Stimulated activated CD4-positive, alpha-beta T cell treated with anti-CD3 and anti-CD28 coated beads, Interleukin-1b, Interleukin-23, amount 100 ng/mL, for 24 hours (primary cell): ENCODE measurements at regions not wholly inside any gene's neighbourhood (a gene's known extent, or its start where the extent isn't known, plus 50 kb on each side); places are given as distances from the start of the nearest gene placed in this dataset.
"Not testable (repeated sequence)": the region's sequence is repeated elsewhere in the genome, so short reads cannot be mapped to it uniquely, and the experiment has no call there.

Source experiments
- DNase-seq, 4 experiments: peaks; one replicate each; pipeline ENCODE4 v3.0.0-alpha.2; 2020; ENCODE audit warnings: low read depth in 4 of 4, low spot score in 1 of 4

DNA sequence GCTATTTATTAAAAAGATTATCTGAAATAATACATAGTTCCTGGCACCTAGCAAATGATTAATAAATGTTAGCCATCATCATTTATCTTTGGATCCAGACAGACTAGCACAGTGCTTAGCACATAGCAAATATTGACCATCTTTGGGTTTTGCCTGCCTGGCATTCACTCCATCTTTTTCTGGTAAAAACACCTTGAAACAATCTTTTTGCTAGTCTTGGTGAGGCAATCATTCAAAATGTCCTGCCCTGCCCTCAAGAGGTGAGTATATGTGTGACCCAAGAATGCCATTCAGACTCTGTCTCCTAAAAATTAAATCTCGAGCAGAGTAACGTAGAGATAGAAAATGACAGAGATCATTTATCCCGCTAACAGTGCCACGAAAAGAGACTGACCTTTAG lies 78.3 kb upstream of the ZNF280D start:
- DNase-seq: no peak

DNA sequence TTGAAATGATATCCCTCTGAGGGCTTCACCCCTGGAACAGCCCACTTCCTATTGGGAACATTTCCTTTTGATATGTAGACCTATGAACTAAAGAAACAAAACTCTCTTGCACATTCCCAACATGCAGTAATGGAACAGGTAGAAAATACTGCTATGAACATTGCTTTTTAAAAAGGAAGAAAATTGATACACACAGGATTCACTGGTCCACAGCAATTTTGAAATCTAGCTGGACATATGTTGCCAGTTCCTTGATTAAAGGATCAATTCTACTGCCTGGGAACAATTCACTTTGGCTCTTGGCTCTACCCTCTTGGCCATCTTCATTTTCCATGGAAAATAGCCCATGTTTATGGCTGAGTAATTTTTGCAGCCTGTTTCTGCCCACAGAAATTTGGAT lies 74.9 kb upstream of the ZNF280D start:
- no peak for DNase-seq

DNA sequence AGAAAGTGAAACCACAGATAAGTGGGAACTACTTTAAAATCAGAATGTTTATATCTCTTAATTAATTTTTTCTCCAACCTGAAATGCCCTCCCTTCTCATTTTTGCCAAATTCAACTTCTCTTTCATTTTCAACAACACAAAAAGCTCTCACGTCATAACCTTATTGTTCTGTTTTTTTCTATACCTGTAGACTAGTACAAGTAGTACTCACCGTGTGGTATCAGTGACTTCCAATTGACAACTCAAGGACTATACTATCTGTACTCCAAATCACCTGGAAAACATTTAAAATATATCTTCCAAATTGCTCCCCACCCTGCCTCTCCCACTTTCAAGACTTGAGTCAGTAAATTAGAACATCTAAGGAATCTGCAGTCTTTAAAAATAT lies 72.8 kb upstream of the ZNF280D start:
- DNase-seq: no peak

DNA sequence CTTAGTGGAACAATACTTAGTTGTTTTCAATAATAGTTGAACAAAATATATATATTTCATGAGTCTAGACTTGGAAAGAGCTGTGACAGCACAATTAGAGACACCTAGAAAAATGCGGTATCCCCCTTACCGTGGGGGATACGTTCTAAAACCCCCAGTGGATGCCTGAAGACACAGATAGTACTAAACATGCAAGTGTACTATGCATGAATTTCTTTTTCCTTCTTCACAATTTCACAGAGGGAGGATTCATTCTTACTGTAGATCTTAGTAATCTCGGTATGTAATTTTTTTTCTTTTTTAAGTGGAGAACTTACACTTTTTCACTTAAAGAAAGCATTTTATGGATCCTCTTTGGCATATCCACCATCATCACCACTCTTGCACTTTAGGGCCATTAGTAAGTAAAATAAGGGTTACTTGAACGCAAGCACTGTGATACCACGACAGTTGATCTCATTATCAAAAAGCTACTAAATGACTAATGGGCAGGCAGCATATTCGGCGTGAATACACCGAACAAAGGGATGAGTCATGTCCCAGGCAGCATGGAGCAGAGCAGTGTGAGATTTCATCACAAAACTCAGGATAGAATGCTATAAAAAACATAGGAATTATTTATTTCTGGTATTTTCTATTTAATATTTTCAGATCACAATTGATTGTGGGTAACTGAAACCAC lies 72.3 kb upstream of the ZNF280D start:
- peak in 1 of 4 experiments; percentile 11 for DNase-seq

DNA sequence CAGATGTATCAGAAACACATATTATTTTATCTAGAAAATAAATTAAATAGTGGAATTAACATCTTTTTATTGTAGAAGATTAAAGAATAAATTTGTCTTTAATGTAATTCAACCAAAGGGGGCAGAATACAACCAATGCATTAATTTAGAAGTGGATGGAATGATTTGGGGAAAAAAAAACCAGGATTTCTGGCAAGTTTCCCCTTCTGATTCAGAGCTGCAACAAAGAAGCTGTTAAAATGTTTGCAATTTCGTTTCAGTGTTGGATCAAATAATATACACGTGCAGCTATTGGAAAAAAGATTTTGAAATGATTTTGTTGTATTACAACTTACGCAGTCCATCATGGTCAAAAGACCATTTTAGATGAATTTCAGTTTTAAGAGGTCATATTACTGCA lies 71.6 kb upstream of the ZNF280D start:
- DNase-seq: no peak

DNA sequence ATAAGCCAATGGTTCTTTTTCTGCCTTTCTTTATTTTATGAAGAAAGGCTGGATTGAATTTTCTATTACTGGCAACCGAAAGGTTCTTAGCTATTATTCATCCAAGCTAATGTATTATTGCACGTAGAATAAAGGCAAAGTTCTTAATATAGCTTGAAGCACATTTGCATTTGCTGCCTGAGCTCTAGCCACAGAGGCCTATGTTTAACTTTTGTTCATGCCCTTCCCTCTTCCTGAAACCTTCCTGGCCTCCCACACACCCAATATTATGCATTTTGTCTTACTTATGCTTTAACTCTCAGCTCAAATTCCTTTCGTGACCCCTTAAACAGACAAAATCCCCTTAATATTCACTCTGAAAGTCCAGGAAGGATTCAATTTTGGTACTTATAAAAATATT lies 71.0 kb upstream of the ZNF280D start:
- DNase-seq: no peak

DNA sequence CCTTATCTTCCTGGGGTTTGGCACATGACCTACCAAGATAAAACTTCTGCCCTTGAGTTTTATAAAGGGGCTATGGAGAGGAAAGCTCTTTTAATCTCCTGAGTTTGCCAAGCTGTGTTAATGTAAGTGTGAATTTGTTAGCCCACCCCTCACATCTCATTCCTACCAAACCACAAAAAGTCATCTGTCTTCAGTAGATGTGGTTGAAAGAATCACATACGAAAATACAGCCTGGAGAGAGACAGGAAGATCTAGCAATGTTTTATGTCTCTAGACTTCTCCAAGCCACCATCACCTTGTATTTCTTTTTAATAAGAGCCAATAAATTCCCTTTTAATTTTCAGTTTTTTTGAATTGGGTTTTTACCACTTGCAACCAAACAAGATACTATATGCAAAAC lies 68.9 kb upstream of the ZNF280D start:
- DNase-seq: no peak

DNA sequence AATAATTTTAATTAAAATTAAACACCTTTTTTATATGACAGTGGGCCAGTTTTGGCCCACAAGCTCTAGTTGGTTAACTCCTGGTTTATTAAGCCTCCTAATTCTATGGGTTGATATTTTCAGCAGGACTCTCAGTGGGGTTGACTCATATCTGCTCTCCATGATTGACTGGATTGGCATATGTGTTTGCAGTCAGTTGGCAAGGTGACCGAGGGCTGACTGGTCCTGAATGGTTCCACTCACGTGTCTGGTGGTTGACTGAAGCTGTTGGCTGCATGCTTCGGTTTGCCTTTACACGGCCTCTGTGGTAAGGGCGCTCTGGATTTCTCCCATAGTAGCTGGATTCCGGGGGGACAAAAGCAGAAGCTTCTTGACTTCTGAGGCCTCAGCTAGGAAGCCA lies 65.3 kb upstream of the ZNF280D start:
- no peak for DNase-seq

DNA sequence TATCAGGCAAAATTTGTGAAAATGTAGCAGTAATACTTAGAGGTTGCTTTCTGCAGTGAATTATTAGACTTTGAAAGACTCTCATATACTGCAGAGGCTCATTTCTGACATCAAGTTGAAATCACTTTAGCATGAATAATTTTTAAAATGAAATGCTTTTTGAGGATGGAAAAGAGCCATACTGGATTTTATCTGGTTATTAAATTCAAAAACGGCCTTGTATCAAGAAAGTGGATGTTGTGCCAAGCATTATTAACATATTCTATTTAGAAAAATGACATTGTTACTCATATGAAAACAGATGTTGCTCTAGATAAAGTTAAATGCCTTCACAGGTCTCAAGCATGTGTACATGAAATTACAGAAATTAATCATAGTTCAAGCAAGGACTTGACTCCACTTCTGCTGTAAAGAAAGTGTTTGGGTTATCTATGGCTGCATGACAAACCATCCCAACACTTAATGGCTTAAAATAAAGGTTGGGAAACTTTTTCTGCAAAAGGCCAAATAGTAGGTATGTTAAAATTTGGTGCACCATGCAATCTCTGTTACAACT lies 64.5 kb upstream of the ZNF280D start:
- DNase-seq: no peak

DNA sequence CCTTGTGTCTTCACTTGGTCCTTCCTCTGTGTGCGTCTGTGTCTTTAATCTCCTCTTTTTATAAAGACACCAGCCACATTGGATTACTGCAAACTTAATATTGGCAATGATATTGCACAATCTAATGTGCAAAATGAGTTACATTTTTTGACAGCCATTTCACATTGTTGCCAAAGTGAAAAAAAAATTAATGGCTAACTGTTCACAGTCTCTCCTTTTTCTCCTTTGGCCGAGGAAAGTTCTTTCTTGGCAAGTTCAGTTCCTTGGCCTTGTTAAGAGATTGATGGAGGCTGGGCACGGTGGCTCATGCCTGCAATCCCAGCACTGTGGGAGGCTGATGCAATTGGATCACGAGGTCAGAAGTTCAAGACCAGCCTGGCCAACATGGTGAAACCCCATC lies 62.2 kb upstream of the ZNF280D start:
- no peak for DNase-seq

DNA sequence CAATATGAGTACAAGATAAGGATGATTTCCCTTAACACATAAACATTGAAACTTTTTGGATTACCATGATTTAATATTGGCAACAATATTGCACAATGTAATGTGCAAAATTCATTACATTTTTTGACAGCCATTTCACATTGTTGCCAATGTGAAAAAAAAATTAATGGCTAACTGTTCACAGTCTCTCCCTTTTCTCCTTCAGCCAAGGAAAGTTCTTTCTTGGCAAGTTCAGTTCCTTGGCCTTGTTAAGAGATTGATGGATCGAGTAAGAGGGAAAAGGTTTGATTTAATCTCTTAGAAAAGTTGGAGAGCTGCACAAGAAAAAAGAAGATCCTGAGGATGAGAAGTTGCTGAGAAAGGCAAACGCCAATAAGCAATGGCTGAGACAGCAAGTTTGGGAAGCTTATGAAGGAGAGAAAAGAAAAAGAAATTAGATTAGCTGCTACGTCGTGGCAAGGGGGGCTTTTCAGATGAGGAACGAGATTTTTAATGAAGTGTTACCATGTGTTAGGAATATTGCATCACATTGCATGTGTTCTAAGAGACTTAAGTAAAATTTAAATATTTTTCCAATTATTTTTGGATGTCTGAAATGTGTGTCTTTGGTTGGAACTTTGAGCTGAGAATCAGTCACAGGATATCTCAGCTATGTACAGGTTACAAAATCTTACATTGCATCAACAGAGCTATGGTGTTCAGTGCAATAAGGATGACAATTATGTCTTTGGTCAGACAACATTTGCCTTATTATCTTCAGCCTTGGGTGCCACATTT lies 61.4 kb upstream of the ZNF280D start:
- DNase-seq: no peak

DNA sequence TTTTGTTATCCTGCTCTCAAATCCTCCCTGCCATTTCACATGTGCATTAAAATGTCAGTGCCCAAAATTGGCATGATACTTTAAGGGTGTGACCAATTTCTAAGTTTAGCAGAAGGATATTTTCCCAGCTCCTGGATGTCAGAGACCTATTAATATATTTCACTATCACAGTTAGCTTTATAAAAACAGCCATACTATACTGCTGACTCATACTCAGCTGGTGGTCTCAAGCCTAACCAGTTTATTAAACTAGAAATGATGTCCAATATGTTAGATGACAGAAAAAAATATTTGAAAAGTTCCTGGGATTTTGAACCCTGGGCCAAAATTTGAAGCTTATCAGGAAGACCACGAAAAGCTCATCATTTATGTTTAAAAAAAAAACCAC lies 60.9 kb upstream of the ZNF280D start:
- no peak for DNase-seq

DNA sequence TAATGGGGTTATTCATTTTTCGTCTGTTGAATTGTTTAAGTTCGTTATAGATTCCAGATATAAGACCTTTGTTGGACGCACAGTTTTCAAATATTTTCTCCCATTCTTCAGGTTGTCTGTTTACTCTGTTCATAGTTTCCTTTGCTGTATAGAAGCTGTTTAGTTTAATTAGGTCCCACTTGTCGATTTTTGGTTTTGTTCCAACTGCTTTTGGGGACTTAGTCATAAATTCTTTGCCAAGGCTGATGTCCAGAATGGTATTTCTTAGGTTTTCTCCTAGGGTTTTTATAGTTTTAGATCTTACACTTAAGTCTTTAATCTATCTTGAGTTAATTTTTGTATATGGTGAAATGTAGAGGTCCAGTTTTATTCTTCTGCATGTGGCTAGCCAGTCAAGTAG lies 58.9 kb upstream of the ZNF280D start:
- DNase-seq: no peak

DNA sequence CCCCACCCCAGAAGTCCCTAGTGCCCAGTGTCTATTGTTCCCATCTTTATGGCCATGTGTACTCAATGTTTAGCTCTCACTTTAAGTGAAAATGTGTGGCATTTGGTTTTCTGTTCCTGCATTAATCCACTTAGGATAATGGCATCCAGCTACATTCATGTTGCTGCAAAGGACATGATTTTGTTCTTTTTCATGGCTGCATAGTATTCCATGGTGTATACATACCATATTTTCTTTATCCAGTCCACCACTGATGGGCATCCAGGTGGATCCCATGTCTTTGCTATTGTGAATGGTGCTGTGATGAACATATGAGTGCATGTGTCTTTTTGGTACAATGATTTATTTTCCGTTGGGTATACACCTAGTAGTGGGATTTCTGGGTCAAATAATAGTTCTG lies 58.2 kb upstream of the ZNF280D start:
- not testable (repeated sequence) for DNase-seq

DNA sequence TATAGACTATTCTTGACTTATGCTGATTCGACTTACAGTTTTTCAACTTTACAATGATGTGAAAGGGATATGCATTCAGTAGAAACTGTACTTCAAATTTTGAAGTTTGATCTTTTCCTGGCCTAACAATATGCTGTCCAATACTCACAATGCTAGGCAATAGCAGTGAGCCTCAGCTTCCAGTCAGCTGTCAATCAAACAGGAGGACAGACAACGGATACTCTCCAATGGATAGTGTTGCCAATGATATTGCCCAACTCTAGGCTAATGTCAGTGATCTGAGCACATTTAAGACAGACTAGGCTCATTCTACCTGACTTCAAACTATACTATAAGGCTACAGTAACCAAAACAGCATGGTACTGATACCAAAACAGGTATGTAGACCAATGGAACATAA lies 55.0 kb upstream of the ZNF280D start:
- DNase-seq: no peak

DNA sequence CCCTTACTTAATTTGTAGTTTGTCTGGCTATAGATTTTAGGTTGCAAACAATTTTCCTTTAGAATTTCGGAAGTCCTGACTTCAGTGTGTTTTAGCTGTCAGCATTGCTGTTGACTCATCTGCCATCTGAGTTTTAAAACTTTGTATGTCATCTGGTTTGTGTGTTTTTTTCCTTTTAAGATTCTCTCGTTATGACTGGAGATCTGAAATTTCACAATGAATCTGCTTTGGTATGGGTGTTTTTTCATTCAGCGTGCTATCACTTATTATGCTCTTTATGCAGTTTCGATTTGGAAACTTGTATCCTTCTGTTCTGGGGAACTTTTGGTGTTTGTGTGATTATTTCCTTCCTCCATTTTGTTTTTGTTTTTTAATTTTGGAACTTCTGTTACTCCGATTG lies 53.7 kb upstream of the ZNF280D start:
- DNase-seq: no peak

DNA sequence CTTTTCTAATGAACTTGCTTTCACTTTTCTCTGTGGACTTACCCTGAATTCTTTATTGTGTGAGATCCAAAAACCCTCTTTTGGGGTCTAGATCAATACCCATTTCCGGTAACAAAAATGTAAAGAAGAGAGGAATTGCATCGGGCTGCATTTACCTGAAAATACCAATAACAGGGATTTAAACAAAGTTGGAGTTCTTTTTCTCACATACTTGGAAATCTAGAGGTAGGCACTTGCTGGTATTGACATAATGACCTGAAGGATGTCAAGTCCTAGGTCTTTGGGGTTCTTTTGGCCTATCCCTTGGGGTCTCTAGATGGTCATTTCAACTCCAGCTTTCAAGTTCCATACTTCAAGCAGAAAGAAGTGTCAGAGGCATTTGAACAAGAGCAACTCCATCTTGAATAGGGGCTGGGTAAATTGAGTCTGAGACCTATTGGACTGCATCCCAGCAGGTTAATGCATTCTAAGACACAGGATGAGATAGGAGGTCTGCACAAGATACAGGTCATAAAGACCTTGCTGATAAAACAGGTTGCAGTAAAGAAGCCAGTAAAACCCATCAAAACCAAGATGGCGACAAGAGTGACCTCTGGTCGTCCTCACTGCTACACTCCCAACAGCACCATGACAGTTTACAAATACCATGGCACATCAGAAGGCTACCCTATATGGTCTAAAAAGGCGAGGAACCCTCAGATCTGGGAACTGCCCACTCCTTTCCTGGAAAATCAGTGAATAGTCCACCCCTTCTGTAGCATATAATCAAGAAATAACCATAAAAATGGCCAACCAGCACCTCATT lies 50.8 kb upstream of the ZNF280D start:
- no peak for DNase-seq

DNA sequence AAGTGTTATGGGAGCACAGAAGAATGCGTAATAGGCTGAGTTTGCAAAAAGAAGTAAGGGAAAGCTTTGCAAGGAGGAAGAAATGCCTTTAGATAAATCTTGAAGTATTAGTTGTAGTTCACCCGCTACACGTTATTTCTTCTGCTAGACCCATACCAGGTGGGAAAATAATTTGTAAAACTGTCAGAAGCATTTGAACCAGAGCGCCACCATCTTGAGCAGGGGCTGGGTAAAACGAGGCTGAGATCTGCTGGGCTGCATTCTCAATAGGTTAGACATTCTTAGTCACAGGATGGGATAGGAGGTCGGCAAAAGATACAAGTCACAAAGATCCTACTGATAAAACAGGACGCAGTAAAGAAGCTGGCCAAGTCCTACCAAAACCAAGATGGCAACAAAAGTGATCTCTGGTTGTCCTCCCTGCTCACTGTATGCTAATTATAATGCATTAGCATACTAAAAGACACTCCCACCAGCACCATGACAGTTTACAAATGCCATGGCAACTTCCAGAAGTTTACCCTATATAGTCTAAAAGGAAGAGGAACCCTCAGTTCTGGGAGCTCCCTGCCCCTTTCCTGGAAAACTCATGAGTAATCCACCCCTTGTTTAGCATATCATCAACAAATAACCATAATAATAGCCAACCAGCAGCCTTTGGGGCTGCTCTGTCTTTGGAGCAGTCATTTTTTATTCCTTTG lies 50.0 kb upstream of the ZNF280D start:
- no peak for DNase-seq
